ENCODE measurements at regions not wholly inside any gene's neighbourhood (a gene's known extent, or its start where the extent isn't known, plus 50 kb on each side); places are given as distances from the start of the nearest gene placed in this dataset.
A peak's percentile ranks its signal among the peaks of the same experiment; 100 is the strongest.
"Not testable (repeated sequence)": the region's sequence is repeated elsewhere in the genome, so short reads cannot be mapped to it uniquely, and the experiment has no call there.

DNA sequence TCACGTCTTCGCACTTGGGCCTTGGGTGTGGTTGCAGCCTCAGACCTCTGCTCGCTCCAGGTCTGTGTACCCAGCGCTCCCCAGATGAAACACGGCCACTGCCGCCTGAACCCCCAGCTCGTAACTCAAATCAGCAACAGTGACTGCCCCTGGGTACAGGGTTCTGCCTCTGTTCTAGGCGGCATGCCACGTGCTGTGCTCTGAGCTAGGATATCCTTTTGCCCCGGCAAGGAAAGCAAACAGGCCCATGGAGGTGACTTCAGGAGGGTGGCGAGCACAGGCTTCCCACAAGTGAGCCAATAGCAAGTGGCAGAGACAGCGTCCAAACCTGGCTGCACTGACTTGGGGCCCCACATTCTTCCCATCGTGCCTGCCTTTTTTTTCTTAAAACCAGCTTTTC lies 96.3 kb upstream of the PZP start:
- DNase-seq, result not testable (repeated sequence)

DNA sequence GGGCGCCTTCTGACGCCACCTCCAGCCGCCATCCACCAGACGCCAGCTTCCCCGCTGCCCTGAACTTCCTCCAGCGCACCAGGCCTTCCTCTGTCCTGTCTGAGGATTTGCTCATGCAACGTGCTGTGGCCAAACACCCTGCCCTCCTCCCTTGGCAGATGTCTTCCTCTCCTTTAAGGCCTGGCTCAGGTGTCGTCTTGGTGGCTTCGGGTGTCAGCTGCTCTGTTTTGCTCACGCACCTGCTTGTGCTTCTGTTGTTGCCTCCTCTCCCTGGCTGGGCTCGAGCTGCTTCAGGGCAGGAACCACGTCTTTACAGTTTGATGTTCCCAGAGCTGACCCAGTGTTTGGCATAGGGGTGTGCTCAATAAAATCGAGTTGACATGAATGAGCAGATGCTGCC lies 87.7 kb upstream of the PZP start:
- not testable (repeated sequence) for DNase-seq

DNA sequence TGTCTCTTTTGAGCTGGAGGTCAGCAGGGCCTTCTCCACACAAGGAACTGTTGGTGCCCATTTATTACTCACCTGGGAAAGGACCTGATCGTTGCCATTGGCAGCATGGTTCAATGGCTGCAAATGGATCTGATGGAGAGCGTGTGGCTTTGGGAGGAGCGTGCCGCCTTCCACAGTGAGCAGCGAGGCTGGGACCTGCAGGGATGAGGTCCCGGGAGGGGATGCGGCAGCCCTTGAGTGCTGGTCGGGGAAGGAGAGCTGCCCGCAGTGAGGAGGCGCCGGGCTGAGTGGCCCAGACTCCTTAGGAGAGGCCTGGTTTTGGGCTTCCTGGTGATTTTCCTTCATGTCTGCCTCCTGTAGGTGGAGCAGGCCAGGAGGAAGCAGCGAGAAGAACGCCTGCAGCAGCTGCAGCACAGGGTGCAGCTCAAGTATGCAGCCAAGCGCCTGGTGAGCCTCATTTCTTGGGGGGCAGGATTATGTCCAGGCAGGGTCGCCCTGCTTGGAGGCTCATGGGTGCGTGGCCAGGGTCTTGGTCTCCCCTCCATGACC lies 86.0 kb upstream of the PZP start:
- not testable (repeated sequence) for DNase-seq

- DNase-seq, result not testable (repeated sequence)
These were observed 85.2 kb upstream of the PZP start for GRCh38 chr12:9293391-9293790.

DNA sequence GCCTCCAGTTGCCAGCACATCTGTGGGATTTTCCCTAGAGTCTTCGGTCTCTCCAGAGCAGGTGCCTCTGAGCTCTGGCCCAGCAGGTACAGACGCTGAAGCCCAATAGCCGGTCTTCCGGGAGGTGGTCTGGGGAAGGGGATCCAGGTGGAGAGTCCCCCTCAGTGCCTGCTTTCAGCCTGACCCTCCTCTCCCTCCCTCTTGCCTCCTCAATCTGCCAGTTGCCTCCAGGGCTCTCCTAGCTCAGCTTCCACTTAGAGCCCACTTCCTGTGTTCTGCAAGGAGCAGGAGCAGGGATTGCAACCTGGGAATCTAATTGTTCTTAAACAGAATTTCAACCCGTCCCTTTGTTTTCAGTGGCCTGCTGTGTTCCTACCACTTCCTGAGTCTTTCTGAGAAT lies 81.8 kb upstream of the PZP start:
- not testable (repeated sequence) for DNase-seq

DNA sequence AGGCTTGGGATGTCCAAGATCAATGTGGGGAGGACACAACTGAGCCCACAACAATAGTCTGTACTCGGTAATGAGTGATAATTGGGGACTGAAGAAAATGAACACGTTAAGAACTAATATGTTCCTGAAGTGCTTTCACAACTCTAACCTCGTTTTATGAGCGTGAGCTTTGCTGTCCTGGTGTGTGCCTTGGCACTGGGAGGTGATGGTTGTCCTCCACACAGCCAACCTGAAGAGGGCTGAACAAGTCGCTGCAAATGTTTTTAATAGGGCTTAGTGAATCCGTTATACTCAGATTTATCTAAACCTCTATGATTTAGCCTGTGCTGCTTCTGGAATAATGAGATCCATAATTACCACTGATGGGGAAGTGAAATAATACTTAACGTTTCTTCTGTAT lies 76.5 kb upstream of the PZP start:
- DNase-seq, result not testable (repeated sequence)

GRCh38 chr12:9284197-9284596 lies 76.0 kb upstream of the PZP start:
- DNase-seq, result peak; percentile 43

- peak; percentile 89 for DNase-seq
These were observed 75.3 kb upstream of the PZP start for GRCh38 chr12:9283346-9284095.

- no peak for DNase-seq
These were observed 68.8 kb upstream of the PZP start for GRCh38 chr12:9276990-9277389.

GRCh38 chr12:9273276-9273675 lies 65.1 kb upstream of the PZP start:
- DNase-seq, result no peak

GRCh38 chr12:9271875-9272274 lies 63.7 kb upstream of the PZP start:
- DNase-seq, result no peak

DNA sequence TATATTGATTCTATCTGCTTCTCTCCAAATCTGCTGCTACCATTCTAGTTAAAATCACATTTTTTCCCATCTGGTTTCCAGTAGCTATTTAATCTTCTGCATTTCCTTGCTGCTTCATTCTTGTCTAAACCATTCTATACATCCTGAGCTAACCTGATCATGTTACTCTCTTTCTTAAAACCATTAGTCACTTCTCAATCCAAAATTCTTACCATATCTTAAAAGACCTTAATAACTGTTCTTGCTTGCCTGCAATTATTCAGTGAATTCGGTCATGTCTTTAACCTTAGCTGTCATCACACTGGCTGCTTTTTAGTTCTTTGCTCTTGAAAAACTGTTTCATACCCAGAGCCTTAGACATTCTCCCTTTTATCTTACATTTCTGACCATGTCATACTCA lies 56.4 kb upstream of the PZP start:
- no peak for DNase-seq

GRCh38 chr12:9260931-9261330 lies 52.7 kb upstream of the PZP start:
- no peak for DNase-seq

DNA sequence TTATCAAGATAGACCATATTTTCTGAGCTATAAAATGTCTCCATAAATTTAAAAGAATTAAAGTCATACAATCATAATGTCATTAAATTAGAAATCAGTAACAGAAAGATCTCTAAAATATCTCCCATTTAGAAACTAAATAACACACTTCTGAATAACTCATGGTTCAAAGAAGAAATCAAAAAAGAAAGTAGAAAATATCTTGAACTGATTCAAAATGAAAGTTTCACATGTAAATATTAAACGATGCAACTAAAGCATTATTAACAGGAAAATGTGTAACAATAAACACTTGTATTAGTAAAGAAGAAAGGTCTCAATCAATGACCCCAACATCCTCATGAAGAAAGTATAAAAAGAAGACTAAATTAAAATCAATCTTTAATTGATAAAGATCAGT lies 50.5 kb upstream of the PZP start:
- DNase-seq, result no peak
